ENCODE measurements at regions not wholly inside any gene's neighbourhood (a gene's known extent, or its start where the extent isn't known, plus 50 kb on each side); places are given as distances from the start of the nearest gene placed in this dataset.

- Histone ChIP-seq H3K27ac (ENCODE audit: low read depth, low read length, poor library complexity, severe bottlenecking) (no peak overlapping the region), H3K4me3 (ENCODE audit: low read depth, low read length, poor library complexity, severe bottlenecking) (no peak overlapping the region), H3K9me3 (ENCODE audit: low read depth, low read length, poor library complexity, severe bottlenecking) (no peaks in the 10 kb centered on the region), H3K36me3 (ENCODE audit: insufficient read depth, low read length, poor library complexity, severe bottlenecking) (no peaks in the 10 kb centered on the region), H3K4me1 (ENCODE audit: insufficient read depth, low read length, poor library complexity, severe bottlenecking) (peaks cover 16% of the 10 kb centered on the region), H3K27me3 (replicated peaks; ENCODE audit: insufficient read depth, low read depth, low read length, poor library complexity) (no peaks in the 10 kb centered on the region)
- BruUV-seq (replicated peaks), result no TSS peak
- TF ChIP-seq EZH2 (IDR thresholded peaks at IDR 0.05; ENCODE audit: borderline replicate concordance, low read depth, low read length, poor library complexity, severe bottlenecking) (no peak), CTCF (conservative IDR thresholded peaks at IDR 0.05; ENCODE audit: low read depth, low read length) (no peak)
- ChIA-PET CTCF (interaction anchor here (0.6 to 0.9 kb wide), 2 partner anchors 31 to 396 kb away, joined by 4 to 5 read pairs; no protein-coding TSS in a partner anchor), POLR2A (ENCODE audit: low non-redundant PET) (no interaction called here)
- no peak for DNase-seq (ENCODE audit: low spot score)
- intact Hi-C loops (cut with micrococcal nuclease; ENCODE audit: unreplicated experiment), result no loop called here
Observed at GRCh38 chr20:37596890-37597536, 69.3 kb upstream of the BLCAP start.

DNA sequence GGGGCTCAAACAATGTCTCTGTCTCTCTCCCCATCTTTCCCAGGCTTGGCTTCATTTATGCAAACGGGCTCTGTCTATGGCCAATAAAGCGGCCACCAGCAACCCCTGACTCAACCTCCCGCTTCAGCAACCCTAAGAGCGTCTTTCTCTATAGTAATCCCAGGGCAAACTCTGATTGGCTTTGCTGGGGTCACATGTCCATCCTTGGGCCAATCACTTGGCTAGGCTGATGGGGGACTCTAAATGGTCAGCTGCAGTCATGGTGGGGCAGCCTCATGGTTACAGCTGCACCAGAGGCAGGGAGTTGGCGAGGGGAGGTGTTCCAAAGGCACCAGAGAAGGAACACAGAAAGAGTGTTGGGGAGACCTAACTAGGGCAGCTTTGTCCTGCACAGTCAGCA lies 68.5 kb upstream of the BLCAP start:
- Histone ChIP-seq H3K9me3 (ENCODE audit: low read depth, low read length, poor library complexity, severe bottlenecking) (no peaks in the 10 kb centered on the region), H3K4me1 (ENCODE audit: insufficient read depth, low read length, poor library complexity, severe bottlenecking) (peaks cover 16% of the 10 kb centered on the region), H3K27me3 (replicated peaks; ENCODE audit: insufficient read depth, low read depth, low read length, poor library complexity) (peaks cover 5% of the 10 kb centered on the region), H3K27ac (ENCODE audit: low read depth, low read length, poor library complexity, severe bottlenecking) (no peak overlapping the region), H3K36me3 (ENCODE audit: insufficient read depth, low read length, poor library complexity, severe bottlenecking) (no peaks in the 10 kb centered on the region), H3K4me3 (ENCODE audit: low read depth, low read length, poor library complexity, severe bottlenecking) (no peak overlapping the region)
- no TSS peak for BruUV-seq (replicated peaks)
- intact Hi-C loops (cut with micrococcal nuclease; ENCODE audit: unreplicated experiment), result no loop called here
- POLR2A ChIA-PET (ENCODE audit: low non-redundant PET), result no interaction called here
- DNase-seq (ENCODE audit: low spot score), result no peak
- TF ChIP-seq EZH2 (IDR thresholded peaks at IDR 0.05; ENCODE audit: borderline replicate concordance, low read depth, low read length, poor library complexity, severe bottlenecking), result no peak
- TF ChIP-seq CTCF (conservative IDR thresholded peaks at IDR 0.05; ENCODE audit: low read depth, low read length), result no peak
- CTCF ChIA-PET, result interaction anchor here (0.6 kb wide), 1 partner anchor 397 kb away, joined by 4 read pairs; no protein-coding TSS in a partner anchor

- TF ChIP-seq EZH2 (IDR thresholded peaks at IDR 0.05; ENCODE audit: borderline replicate concordance, low read depth, low read length, poor library complexity, severe bottlenecking), result no peak
- no peak for TF ChIP-seq CTCF (conservative IDR thresholded peaks at IDR 0.05; ENCODE audit: low read depth, low read length)
Observed at GRCh38 chr20:37593710-37594109, 66.0 kb upstream of the BLCAP start.

More at GRCh38 chr20:37593710-37594109, 66.0 kb upstream of the BLCAP start:
- ChIA-PET POLR2A (ENCODE audit: low non-redundant PET) (no interaction called here), CTCF (interaction anchor here (0.7 kb wide), 1 partner anchor 12 kb away, joined by 3 read pairs; no protein-coding TSS in a partner anchor)
- Histone ChIP-seq H3K36me3 (ENCODE audit: insufficient read depth, low read length, poor library complexity, severe bottlenecking) (no peaks in the 10 kb centered on the region), H3K27me3 (replicated peaks; ENCODE audit: insufficient read depth, low read depth, low read length, poor library complexity) (peaks cover 5% of the 10 kb centered on the region), H3K27ac (ENCODE audit: low read depth, low read length, poor library complexity, severe bottlenecking) (no peak overlapping the region), H3K4me1 (ENCODE audit: insufficient read depth, low read length, poor library complexity, severe bottlenecking) (peaks cover 12% of the 10 kb centered on the region), H3K4me3 (ENCODE audit: low read depth, low read length, poor library complexity, severe bottlenecking) (no peak overlapping the region), H3K9me3 (ENCODE audit: low read depth, low read length, poor library complexity, severe bottlenecking) (no peaks in the 10 kb centered on the region)
- no TSS peak for BruUV-seq (replicated peaks)
- DNase-seq (ENCODE audit: low spot score), result no peak
- intact Hi-C loops (cut with micrococcal nuclease; ENCODE audit: unreplicated experiment), result no loop called here

All from A673 (cell line).